NAMALWA (cell line): ENCODE measurements at regions not wholly inside any gene's neighbourhood (a gene's known extent, or its start where the extent isn't known, plus 50 kb on each side); places are given as distances from the start of the nearest gene placed in this dataset.
"Not testable (repeated sequence)": the region's sequence is repeated elsewhere in the genome, so short reads cannot be mapped to it uniquely, and the experiment has no call there.

Source experiments
- DNase-seq: peaks from one replicate; pipeline ENCODE4 v3.0.0-alpha.2; 2015; ENCODE audit warnings: low spot score

- no peak for DNase-seq
These were observed 86.6 kb upstream of the FGF3 start for GRCh38 chr11:69905611-69906452.

GRCh38 chr11:69906453-69906907 lies 87.3 kb upstream of the FGF3 start:
- no peak for DNase-seq

- DNase-seq: no peak
These were observed 88.4 kb upstream of the FGF3 start for GRCh38 chr11:69907611-69908010.

DNA sequence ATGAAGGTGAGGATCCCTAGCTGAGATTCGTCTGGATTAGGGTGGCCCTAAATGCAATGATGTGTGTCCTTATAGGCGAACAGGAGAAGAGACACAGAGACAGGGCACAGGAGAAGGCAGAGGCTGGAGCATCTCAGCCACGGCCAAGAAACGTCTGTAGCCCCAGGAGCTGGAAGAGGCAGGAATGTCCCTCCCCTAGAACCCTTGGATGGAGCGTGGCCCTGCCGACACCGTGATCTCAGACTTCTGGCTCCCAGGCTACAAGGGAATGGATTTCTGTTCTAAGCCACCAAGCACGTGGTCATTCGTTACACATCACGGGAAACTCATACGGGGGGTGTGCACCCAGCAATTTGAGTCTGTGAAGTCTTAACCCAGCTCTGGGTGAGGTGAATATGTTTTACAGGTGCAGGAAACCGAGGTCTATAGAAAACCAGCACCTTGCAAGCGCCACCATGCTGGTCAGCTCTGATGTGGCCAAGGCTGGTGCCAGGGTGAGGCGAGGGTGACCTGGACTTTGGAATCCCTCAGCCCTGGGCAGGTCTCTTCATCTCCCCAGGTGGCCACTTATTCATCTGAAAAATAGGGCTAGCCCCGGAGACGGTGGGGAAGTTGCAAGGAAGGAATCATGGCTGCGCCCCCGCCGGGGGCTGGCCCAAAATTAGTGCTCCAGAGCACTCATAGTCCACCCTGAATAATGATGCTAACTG lies 89.5 kb upstream of the FGF3 start:
- DNase-seq: no peak

- peak; percentile 47 for DNase-seq
These were observed 90.6 kb upstream of the FGF3 start for GRCh38 chr11:69909561-69910518.

DNA sequence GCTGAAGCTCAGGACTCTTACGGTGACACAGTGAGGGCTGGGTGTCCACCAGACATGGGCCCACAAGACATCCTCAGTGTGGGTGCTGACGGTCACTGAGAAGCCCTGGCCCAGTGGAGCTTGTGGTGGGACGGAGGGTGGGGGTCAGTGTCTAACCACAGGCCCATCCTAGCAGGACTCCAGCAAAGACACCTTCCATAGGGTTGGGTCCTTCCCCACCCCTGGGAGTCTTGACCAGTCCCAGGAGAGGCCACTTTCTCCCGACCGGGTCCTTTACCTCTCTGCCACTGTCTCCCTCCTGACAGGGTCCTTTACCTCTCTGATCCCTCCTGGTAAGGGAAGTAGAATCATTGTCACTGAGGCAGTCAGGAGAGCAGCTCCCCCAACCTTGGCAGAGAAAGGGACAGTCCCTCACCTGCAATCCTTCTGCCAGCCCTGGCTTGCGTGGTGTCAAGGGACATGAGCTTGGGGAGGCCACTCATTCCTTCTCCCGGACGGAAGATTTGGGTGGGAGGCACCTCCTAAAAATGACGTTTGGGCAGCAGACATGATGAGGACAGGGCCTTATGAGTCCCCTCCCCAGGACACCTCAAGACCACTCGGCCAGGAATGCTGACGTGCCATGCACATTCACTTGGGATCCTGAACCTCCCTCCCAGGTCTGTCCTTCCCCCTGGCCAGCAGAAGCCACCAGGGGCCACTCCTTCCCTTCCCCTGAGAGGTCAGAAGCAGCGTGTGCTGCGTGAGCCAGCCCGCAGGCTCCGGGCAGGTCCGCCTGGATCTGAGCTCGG lies 91.5 kb upstream of the FGF3 start:
- DNase-seq: no peak

- DNase-seq: no peak
These were observed 92.3 kb upstream of the FGF3 start for GRCh38 chr11:69911310-69912160.

DNA sequence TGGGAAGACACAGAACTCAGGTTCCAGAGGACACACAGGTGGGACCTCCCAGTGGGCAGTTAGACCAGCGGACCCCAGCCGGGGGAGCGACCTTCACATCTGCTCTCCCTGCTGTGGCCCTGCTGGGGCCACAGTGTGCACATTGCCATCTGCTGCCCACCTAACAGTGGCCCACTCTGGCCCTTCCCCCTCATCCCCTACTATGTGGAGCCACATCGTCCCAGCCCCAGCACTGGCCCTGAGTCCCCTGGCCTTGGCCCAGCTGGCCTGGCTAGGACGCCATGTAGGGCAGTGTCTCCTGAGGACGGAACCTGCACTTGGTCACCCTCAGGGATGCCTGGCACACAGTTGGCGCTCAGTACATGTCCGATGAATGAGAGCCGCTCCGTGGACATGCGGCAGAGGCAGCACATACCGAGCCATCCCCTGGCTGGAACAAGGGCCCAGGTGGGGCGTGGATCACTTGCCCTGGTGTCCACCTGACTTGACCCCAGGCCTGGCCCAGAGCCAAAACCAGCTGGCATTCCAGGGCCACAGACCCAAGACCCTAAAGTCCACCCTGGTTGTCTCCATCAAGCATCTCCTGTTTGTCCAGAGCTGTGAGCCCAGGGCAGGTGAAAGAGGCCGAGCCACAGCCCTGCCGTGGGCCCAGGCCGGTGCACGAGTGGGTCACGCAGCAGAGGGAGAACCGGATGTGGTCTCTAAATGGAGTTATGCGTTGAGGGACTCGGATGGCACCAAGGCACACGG lies 93.1 kb upstream of the FGF3 start:
- DNase-seq: no peak

DNA sequence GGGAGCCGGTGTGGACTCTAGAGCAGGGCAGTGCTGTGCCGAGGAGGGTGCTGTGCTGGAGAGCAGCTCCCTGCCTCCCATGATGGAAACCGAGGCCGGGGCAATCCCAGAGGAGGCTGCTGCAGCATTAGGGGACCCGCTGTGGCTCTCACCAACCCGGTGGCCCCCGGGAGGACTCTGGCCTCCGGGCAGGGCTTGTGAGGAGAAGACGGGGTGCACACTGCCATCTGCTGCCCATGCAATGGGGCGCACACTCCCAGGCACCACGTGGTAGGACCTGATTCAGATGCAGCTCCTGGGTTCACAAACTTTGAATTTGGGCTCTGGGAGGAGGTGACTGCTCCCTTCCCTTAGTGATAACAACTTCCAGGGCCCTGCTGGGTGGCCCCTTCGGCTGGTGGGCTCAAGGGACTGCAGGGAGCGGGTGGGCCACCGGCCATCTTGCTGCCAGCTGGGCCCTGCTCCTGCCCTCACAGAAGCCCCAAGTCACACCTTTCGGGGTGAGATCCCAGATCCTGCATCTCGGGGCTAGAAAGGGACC lies 93.8 kb upstream of the FGF3 start:
- DNase-seq: peak; percentile 34

GRCh38 chr11:69913591-69914285 lies 94.5 kb upstream of the FGF3 start:
- DNase-seq: no peak

DNA sequence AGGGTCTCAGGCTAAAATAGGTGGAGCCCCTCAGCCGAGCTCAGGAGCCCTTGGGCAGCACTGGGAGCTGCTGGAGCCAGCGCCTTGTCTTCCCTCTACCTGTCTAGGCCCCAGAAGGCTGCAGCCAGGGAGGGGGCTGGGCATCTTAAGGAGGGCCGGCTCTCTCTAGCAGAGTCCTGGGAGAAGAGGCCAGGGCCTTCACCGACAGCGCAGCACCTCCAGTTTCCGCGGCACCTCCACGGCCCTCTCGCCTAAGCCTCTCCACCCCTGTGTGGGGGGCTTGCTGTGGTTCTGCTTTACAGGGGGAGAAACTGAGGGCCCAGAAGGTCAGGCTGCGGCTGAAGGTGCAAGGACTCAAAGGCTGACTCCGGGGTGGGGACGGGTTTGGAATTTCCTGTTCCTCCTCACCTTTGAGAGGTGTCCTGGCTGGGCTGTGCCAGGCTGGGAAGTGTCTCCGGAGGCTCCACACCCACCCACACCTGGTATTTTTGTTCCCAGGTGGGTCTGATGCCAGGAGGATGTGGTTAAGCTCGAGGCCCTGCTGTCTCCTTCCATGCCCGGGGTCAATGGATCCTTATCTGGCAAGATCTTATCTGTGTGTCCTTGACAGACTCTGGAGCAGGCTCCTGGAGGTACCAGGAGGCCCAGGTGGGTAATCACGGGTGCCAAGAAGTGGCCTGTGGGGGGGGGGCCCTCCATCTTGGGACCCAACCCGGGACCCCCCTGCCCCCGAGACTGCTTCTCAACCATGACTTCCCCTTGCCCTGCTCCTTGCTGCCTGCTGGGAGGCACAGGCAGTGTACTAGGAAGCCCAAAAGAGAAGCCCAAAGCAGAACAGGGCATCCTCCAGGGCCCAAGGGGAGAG lies 95.3 kb upstream of the FGF3 start:
- DNase-seq: no peak

DNA sequence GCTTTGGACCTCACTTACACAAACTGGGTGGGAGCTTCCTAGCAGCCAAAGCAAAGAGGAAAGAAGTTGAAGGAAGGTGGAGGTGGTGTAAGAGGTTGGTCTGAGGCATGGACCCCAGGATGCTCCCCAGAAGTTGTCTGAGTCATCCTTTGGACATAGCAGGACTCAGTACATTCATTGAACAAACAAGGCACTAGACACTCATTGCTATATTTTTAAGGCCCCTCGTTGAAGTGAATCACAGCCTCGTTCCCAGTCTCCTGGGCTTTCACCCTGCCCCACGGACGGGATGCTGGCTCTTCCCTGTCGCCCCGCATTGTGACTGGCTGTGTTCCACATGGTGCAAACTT lies 95.9 kb upstream of the FGF3 start:
- DNase-seq: no peak

DNA sequence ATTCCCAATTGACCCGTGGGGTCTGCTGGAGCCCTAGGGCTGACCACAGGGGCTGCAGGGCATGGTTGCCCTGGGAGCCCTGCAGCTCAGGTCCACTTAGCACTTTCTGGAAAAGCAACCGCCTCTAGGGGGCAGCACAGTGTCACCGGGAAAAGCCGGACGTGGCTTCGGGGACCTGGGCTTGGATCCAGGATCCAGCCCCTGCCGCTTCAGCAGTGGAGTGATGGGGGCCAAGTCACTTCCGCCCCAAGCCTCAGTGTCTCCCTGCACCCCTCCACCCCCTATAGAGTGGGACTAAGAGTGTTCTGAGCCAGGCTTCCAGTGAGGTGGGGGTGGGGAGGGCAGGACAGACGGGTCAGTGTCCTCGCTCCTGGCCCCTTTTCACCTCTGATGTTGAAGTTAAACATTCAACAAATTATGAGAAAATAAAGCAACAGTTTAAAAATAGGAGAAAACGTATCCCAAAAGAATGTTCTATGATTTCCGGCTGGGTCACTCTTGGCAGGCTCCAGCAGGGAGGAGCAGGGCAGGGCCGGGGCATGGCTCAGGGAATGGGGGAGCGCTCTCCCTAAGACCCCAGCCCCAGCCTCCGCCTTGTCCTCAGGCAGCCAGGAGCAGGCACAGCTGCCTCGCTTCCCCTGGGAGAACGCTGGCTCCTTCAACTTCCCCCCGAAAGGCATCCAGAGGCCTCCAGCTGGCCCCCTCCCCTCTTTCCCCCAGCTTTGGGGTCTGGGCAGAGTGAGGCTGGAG lies 96.5 kb upstream of the FGF3 start:
- peak; percentile 53 for DNase-seq

DNA sequence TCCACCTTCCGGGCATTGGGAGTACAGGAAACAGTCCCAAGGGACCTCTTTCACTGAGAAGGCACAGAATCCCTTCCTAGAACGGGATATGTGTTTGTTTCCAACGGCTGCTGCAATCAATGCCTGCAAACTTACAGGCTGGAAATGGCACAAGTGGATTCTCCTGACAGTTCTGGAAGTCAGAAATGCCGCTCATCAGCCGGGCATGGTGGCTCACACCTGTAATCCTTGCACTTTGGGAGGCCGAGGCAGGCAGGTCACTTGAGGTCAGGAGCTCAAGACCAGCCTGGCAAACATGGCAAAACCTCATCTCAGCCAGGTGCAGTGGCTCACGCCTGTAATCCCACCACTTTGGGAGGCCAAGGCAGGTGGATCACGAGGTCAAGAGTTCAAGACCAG lies 97.0 kb upstream of the FGF3 start:
- not testable (repeated sequence) for DNase-seq

- peak; percentile 28 for DNase-seq
These were observed 97.7 kb upstream of the FGF3 start for GRCh38 chr11:69916806-69917387.

GRCh38 chr11:69917529-69917928 lies 98.3 kb upstream of the FGF3 start:
- DNase-seq: no peak
